ENCODE measurements at regions not wholly inside any gene's neighbourhood (a gene's known extent, or its start where the extent isn't known, plus 50 kb on each side); places are given as distances from the start of the nearest gene placed in this dataset.

GRCh38 chrX:78527818-78528217, 131.3 kb downstream of the RTL3 start:
- DNase-seq (ENCODE audit: low spot score), result no peak
- no peaks in the 10 kb centered on the region for H3K27me3 ChIP-seq (ENCODE audit: control insufficient read depth in 4 of 4, insufficient read depth in 4 of 4, low read length in 3 of 4)
- H3K4me1 ChIP-seq (ENCODE audit: control insufficient read depth in 4 of 4, insufficient read depth in 4 of 4, low read length in 3 of 4), result no peaks in the 10 kb centered on the region
- no peak overlapping the region for H3K27ac ChIP-seq (ENCODE audit: low read depth in 1 of 2, low read length in 2 of 2)
- H3K9ac ChIP-seq (ENCODE audit: low read depth in 1 of 2, low read length in 2 of 2), result no peak overlapping the region
- H3K36me3 ChIP-seq (ENCODE audit: control insufficient read depth in 4 of 4, insufficient read depth in 3 of 4, low read depth in 1 of 4, low read length in 3 of 4), result no peaks in the 10 kb centered on the region
- TF ChIP-seq FOXA2 (IDR thresholded peaks at IDR 0.05), result no peak
- no peak for TF ChIP-seq RXRA (IDR thresholded peaks at IDR 0.05)
- TF ChIP-seq JUND (IDR thresholded peaks at IDR 0.05), result no peak
- no peak for TF ChIP-seq NR2F2 (IDR thresholded peaks at IDR 0.05)
- TF ChIP-seq SP1 (IDR thresholded peaks at IDR 0.05), result no peak
- TF ChIP-seq TAF1 (conservative IDR thresholded peaks at IDR 0.05), result no peak
- TF ChIP-seq CTCF (IDR thresholded peaks at IDR 0.05; ENCODE audit: low read depth, low read length, missing input control), result no peak
- no peak for TF ChIP-seq FOXA1 (IDR thresholded peaks at IDR 0.05)
- no peak for TF ChIP-seq HNF4A (conservative IDR thresholded peaks at IDR 0.05)
- TF ChIP-seq RAD21 (IDR thresholded peaks at IDR 0.05), result no peak
- TF ChIP-seq EGR1 (IDR thresholded peaks at IDR 0.05; ENCODE audit: low read depth in 2 of 2), result no peak
- TF ChIP-seq YY1 (IDR thresholded peaks at IDR 0.05), result no peak
- TF ChIP-seq REST (IDR thresholded peaks at IDR 0.05), result no peak
- no peak for TF ChIP-seq HNF4G (IDR thresholded peaks at IDR 0.05)
- TF ChIP-seq ZBTB33 (IDR thresholded peaks at IDR 0.05), result no peak
- no peak for TF ChIP-seq GABPA (IDR thresholded peaks at IDR 0.05 in 1 of 2, conservative IDR thresholded peaks at IDR 0.05 in 1 of 2)
- TF ChIP-seq ATF3 (IDR thresholded peaks at IDR 0.05), result no peak
- no peak for TF ChIP-seq MAX (IDR thresholded peaks at IDR 0.05)
- no peaks in the 10 kb centered on the region for H3K9me3 ChIP-seq (ENCODE audit: control insufficient read depth in 4 of 4, low read length in 3 of 4)
- H3K4me3 ChIP-seq (ENCODE audit: low read depth in 1 of 3, low read length in 3 of 3), result no peak overlapping the region
- 60% methylated on average over 1 of the region's 1 CpG for WGBS

All from liver (tissue), 8 donors.